ENCODE measurements at regions not wholly inside any gene's neighbourhood (a gene's known extent, or its start where the extent isn't known, plus 50 kb on each side); places are given as distances from the start of the nearest gene placed in this dataset.
"Not testable (repeated sequence)": the region's sequence is repeated elsewhere in the genome, so short reads cannot be mapped to it uniquely, and the experiment has no call there.

DNA sequence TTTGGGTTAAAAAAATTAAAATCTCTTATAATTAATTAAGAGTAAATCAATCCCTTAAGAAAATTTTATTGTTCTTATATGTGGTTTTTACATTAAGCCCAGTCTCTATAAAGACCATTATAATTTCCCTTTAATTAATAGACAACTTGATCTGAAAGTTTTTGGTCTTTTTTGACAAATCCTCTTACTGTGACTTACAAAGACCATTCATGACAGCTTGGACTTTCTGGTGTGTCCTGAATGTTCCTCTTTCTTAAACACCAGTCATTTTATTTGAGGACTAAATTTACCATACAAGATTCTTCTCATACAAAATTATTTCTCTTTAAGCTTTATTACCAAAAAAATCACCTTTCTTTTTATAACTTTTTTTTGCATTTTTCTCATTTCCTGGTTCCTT, 368.3 kb downstream of the ADGRD1 start:
- DNase-seq: peak; percentile 19

DNA sequence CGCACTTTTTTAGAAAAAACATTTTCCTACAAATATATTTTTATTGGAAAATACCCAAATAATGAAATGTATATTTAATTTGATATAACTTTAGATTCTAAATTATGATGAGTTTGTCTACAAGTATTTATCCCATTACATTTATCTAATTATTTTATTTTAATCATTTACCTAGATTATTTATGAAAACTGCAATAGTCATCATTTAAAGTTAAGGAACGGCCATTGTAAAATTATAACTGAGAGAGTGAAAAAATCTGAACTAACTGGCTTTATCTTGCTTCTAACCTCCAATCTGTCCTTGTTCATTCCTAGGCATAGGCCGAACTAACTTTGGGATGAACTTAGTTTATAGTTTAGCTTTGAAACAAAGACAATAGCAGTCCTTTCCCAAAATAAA, 368.8 kb downstream of the ADGRD1 start:
- DNase-seq: not testable (repeated sequence)

DNA sequence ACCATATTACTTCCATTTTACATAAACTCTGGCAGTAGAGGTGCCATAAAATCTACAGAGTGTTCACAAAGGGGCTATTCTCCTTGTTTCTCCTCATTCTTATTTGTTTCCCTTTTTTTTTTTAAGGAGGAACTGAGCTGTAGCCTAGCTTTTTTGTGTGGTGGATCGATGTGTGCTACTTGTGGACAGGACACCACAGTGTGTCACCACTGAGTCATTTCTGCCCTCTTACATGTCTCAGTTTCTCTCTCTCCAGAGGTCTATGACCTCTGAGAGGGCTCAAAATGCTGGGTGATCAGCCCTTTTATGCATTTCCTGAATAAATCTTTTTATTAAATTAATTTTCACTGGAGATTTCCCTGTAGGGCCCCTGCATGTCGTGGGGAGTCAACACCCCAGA, 370.2 kb downstream of the ADGRD1 start:
- DNase-seq: peak; percentile 50

DNA sequence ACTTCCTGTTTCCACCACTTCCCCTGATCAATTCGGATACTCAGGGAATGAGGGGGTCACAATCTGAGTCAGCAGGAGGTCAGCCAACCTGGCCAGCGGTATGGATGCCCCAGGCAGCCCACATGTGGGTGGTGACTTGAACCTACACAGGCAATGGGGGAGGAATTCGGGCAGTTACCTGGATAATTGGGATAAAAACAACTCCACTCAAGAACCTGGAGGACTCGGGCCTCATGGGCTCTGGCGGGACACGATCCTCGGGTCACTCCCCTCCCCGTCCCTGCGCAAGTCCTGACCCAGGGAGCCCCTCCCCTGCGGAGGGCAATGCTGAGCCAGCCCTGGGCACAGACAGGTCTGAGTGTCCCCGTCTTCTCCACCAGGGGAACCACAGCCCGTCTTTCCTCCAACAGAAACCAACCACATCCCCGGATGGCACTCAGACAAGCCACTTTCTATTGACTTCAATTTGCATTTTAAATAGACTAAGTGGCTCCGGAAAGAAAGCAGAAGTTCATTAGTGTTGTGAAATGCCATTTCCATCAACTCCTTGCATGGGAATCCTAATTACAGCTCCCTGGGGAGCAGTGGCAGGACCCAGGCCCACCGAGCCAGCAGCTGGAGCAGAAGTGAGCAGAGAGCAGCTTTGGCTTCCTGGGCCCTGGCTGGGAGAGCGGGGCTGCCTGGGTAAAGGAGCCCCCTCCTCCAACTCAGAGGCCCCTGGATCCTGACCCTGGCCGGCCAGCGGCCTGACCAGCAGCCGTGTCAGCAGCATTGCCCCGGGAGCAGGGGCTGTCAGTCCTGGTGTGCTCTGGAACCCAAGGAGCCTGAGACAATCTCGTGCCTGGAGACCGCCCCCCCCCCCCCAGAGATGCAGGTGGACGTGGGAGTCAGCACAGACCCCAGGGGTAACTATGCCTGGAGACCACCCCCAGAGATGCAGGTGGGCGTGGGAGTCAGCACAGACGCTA, 374.1 kb downstream of the ADGRD1 start:
- DNase-seq: peak; percentile 94

DNA sequence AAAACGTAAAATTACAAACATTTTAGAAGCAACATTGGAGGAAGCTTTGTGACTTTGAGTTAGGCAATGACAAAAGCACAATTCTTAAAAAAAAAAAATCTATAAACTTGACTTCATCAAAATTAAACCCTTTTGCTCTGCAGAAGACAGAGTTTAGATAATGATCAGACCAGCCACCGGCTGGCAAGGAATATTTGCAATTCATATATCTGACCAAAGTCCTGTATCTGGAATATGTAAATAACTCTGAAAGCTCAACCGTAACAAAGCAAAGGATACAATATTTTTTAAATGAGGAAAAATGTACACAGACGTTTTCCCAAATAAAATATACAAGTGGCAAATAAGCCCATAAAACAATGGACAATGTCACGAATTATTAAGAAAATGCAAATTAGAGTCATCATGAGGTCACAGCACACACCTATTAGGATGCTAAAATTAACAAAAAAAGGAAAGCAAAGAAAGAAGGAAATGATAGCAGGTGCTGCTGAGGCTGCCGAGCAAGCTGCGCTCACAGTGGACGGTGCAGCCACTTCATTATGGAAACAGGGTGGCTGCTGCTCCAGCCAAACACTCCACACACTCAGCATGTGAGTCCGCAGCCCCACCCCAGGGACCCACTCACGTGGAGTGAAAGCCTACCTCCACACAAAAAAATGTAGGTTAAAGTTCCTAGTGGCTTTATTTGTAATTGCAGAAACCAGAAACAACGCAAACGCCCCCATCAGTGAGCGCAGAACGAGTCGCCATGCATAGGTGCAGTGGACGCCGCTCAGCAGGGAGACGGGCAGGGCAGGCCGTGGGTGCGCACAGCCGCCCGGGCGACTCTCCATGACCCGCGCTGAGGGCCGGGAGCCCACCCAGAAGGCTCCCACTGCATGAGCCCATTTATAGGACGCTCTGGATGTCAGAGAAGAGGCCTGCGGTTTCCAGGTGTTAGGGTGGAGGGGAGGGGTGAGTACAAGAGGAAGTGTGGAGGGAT, 375.4 kb downstream of the ADGRD1 start:
- not testable (repeated sequence) for DNase-seq

DNA sequence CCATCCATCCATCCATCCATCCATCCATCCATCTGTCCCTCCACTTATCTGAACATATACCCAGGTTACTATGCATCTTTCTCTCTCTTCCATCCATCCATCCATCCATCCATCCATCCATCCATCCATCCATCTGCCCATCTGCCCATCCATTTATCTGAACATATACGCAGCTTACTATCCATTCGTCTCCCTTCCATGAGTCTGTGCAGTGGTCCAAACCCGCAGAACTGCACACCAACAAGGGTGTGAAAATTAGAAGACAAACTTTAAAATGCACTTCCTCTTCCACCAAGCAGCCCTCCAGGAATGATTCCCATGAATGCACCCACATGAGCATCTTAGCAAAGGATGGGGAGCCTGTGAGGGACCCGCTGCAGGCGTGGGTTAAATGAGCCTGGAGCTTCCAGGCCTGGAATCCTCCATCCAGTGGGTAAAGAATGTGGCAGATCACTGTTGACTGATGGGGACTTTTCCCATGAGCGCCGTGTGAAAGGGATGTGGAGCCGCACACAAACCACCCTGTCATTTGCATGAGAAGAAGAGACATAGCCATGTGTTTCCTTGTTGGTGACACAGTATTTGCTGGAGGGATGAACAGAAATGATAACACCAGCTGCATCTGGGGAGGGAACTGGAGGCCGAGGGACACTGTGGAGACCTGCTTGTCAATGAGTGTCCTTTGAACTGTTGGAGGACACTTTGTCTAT, 376.6 kb downstream of the ADGRD1 start:
- no peak for DNase-seq

DNA sequence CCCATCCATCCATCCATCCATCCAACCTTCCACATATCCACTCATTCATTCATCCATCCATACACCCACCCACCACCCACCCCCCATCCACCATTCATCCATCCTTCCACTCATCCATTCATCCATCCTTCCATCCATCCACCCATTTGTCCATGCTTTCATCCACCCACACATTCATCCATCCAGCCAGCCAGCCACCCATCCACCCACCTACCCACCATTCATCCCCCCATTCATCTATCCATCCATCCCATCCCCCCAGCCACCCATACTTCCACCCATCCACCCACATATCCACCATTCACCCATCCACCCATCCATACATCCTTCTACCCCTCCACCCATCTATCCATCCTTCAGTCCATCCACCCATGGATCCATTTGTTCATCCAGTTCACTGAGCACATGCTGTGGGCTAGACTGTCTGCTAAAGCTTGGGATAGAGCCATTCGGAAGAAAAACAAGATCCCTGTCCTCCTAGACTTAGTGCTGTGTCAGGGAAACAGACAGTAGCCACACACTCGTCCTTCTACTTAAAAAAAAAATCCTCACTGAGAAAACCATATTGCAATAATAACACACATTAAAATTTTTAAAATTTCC, 377.5 kb downstream of the ADGRD1 start:
- no peak for DNase-seq

DNA sequence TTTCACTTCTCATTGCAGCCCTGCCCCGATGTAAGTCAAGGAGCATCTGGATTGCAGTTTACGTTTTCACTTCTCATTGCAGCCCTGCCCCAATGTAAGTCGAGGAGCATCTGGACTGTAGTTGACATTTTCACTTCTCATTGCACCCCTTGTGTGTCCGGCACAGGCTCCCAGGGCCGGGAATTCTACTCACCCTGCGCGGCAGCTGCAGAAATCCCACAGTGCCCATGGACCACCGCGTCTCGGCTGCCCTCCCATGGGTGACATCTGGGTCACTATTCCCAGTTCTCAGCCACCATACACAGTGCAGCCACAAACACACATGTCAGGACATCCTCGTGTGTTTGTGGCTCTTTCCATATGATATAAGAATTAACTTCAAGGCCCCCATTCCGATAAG, 378.5 kb downstream of the ADGRD1 start:
- DNase-seq: peak; percentile 21

DNA sequence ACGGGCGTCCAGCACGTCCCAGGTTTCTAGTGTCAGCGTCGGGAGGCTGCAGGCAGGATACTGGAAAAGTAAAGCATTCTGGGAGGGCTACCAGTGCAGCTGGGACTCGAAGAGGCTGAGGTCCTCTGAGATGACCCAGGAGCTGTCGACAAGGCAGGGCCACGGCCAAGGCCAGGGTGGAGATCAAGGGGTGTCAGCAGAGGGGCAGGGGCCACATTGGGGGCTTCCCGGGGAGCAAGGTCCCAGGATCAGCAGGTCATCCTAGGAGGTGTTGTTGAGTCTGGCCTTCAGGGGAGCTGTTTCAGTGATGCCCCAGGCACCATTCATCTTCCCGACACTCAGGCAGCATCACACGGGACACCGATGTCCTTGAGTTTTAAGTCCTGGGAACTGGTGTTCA, 377.8 kb upstream of the SFSWAP start:
- no peak for DNase-seq

DNA sequence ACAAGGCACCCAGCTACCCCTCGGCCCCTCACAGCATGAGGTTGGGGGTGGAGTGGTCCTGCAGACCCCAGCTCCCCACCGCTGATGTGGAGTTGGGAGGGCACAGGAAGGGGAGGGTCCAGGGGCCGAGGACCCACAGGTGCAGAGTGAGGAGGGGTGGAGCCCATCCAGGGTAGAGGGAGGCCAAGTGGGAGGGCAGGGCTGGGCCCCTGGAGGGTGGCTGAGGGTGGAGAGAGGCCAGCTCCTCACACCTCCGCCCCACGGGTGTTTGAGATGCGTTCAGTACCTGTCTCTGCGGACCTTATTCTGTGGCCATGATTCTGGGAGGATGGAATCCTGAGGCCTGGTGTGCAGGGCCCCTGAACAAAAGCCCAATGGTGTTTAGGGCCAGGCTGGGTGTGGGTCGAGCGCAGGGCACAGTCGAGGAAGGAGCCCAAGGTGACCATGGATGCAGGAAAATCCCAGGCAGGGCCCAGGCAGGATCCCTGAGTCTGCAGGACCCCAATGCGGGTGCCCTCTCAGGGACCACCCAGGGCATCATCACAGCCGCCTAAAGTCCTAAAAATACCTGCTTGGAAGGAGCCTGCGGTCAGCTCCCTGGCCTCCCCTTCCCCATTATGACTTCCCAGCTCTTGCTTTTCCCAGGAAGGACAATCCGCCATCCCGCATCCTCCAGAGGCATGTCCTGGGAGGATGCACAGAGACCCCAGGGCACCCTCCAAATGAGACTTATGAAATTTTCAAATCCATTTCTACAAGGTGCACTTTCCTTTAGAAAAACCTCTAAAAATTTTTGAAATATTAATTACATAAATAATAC, 377.1 kb upstream of the SFSWAP start:
- DNase-seq: no peak

DNA sequence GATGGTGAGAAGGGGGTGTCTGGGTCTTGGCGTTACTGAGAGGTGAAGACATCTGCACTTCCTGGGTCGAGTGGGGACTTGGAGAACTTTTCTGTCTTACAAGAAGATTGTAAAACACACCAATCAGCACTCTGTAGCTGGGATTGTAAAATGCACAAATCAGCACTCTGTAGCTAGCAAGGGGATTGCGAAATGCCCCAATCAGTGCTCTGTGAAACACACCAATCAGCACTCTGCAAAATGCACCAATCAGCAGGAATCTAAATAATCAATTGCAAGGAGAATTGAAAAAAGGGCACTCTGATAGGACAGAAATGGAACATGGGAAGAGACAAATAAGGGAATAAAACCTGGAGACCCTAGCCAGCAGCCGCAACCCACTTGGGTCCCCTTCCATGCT, 376.1 kb upstream of the SFSWAP start:
- DNase-seq: no peak

DNA sequence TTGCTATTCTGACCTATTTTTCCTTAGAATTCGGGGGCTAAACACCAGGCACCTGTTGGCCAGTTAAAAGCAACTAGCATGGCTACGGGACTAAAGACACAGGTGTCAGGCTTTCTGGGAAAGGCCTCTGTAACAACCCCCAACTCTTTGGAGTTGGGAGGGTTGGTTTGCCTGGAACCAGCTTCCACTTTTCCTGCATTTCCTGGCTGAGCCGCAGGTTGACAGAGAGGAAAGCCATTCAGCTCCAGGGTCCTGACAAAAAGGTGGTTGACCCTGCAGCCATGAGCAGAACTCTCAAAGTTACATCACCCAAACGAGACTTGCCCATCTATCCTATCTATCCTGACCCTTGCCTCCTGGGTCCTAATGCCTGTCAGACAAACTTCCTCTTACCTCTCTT, 375.4 kb upstream of the SFSWAP start:
- DNase-seq: peak; percentile 1

DNA sequence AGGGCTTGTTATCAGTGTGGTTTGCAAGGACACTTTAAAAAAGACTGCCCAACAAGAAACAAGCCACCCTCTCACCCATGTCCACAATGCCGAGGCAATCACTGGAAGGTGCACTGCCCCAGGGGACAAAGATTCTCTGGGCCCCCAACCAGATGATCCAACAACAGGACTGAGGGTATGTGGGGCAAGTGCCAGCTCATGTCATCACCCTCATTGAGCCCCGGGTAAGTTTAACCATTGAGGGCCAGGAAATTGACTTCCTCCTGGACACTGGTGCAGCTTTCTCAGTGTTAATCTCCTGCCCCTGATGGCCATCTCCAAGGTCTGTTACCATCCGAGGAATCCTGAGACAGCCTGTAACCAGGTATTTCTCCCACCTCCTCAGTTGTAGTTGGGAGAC, 373.0 kb upstream of the SFSWAP start:
- not testable (repeated sequence) for DNase-seq

DNA sequence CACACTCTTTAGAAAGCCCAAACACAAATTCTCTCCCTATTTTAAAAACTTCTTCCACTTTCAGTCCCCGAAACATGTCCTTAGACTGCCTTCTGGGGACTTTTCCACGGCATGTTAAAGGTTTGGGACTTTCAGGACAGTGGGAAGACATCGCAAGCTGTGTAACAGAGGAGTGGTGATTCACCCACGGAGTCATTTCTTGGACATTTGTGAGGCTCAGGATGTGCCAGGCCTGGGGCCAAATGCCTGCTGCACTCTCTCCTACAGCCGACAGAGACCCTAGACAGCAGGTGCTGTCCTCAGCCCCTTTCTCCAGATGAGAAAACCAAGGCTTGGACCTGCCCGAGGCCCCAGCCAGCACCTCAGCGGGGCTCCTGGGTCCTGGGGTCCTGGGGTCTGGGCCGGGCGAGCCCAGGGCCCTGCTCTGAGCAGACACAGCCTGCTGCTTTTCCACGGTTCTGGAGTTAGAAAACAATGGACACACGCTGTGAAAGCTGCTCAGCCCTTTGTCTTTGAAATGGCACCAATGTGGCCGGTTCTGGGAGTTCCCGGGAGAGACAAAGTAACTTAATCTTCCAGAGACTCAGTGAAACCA, 370.2 kb upstream of the SFSWAP start:
- DNase-seq: no peak

DNA sequence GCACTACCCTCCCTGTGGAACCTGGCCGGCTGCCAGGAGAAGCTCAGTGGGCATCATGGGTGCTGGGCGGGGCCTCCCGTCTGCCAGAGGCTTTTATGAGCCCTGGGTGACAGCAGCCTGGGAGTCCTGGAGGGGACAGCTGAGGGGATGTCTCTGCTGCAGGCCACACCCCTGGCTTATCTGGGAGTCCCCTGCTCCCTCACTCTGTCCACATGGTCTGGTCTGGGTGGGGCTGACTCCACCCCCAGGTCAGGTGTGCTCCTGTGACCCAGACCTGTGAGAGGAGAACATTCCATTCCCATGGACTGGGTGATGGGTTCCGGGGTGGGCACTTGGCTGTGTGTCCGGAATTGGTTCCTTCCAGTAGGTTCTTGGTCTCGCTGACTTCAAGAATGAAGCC, 369.3 kb upstream of the SFSWAP start:
- not testable (repeated sequence) for DNase-seq

DNA sequence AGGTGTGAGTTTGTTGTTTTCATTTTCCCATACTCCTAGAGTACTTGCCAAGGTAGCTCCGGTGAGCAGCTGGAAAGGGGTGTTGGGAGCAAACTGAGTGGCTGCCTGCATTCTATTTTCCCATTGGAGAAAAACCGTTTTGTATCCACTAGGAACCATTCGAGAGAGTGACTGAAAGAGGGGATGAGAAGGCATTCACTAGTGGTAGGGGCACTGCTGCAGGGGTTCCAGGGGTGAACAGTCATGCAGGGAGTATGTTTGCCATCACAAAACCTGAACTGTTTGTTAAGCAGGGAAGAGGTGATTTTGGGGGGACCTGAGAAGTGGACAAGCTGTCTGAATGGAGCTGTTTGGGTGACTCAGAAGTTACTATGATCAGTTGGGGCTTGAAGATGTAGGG, 367.5 kb upstream of the SFSWAP start:
- DNase-seq: not testable (repeated sequence)

DNA sequence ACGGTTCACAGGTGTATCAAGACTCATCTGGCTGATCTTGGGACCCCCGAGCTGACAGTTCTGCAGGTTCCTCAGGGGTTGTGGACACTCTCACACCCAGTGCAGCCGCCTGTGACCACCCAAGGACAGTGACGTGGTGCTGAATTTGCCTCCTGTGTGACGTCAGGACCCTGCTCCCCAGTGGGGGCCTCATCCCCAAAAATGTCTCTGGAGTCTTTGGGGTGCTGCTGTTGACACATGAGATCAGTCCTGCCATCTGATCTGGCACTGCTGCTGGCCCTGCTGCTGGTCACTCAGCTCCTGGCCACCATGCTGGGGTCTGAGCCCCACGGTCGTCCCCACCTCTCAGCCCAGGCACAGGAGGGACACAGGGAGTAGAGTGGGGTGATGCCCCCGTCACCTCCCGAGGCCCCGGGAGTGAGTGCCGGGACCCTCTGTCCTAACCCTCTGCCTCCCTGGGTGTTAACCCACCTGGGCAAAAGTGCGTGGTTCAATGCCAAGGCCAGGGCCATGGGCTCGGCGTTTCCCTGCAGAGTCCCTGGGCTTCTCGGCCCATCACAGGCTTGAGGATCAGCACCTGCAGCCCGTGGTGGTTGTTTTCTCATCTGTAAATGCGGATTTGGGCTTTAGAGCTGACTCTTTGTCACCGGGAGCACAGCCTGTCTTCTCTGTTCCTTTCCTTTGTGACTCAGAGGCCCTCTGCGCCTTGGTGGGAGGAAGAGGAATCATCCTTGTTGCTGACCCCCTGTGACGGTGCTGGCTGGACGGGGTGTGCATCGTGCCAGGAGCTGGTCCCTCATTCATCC, 366.0 kb upstream of the SFSWAP start:
- not testable (repeated sequence) for DNase-seq

DNA sequence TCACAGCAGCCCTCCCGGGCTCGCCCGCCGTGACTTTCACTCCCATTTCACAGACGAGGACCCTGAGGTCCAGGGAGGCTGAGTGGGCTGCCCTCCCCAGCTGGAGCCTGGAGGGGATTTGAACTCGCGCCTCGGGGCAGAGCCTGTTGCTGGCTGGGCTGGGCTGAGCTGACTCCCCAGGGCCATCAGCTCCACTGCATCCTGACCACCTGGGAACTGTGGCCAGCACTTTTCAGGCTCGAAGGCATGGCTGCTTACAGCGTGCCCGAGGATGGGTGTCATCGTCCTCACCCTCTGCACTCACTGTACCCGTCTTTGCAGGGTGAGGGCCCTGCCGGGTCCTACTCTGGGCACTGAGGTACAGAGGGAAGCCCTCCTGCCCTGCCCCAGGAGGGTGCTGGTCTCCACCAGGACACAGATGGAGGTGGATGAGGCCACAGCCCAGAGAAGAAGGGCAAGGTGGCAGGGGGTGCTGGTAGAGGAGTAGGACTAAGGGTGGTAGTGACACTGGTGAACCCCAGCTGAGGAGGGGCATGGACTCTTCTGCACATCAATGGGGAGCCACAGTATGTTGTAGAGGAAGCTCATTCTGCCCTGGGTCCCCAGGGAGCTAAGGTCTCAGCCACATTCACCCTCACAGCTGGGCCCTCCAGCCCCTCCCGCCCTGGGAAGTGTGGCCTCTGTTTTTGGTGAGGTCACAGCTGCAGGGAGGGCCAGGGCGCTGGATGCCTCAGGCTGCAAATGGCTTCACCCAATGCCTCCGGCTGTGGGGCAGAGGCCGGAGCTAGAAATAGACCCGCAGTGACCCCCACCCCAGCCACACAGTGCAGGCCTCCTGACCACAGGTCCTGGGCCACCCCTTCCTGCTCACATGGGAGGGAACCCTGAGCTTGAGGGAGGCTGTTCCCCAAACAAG, 365.1 kb upstream of the SFSWAP start:
- DNase-seq: peak; percentile 39
